HG03565 (cell line): ENCODE measurements at regions not wholly inside any gene's neighbourhood (a gene's known extent, or its start where the extent isn't known, plus 50 kb on each side); places are given as distances from the start of the nearest gene placed in this dataset.

Source experiments
- ATAC-seq: cut with Tn5 transposase; IDR thresholded peaks from one replicate; pipeline ENCODE4 v1.9.1; 2021; ENCODE audit warnings: mild to moderate bottlenecking, moderate library complexity; ENCODE audit not compliant: unreplicated experiment

- ATAC-seq = no peak
Observed at GRCh38 chr16:9446471-9447194, 355.2 kb downstream of the HAPSTR1 start.

GRCh38 chr16:9447195-9447551 is 355.7 kb downstream of the HAPSTR1 start:
- ATAC-seq = no peak

GRCh38 chr16:9447699-9448098 is 356.3 kb downstream of the HAPSTR1 start:
- no peak for ATAC-seq

GRCh38 chr16:9449597-9449996 is 358.2 kb downstream of the HAPSTR1 start:
- no peak for ATAC-seq

- no peak for ATAC-seq
Observed at GRCh38 chr16:9457215-9457614, 365.8 kb downstream of the HAPSTR1 start.

GRCh38 chr16:9458816-9459215 is 367.4 kb downstream of the HAPSTR1 start:
- ATAC-seq = no peak

- no peak for ATAC-seq
Observed at GRCh38 chr16:9462984-9463383, 371.5 kb downstream of the HAPSTR1 start.

- ATAC-seq = no peak
Observed at GRCh38 chr16:9463461-9463860, 372.0 kb downstream of the HAPSTR1 start.

GRCh38 chr16:9465161-9465560 is 373.7 kb downstream of the HAPSTR1 start:
- ATAC-seq = no peak

GRCh38 chr16:9469512-9469911 is 378.1 kb downstream of the HAPSTR1 start:
- no peak for ATAC-seq

- ATAC-seq = no peak
Observed at GRCh38 chr16:9476744-9477143, 385.3 kb downstream of the HAPSTR1 start.

- ATAC-seq = no peak
Observed at GRCh38 chr16:9479008-9479407, 387.6 kb downstream of the HAPSTR1 start.

GRCh38 chr16:9480503-9480902 is 389.1 kb downstream of the HAPSTR1 start:
- ATAC-seq = no peak

- ATAC-seq = no peak
Observed at GRCh38 chr16:9481747-9482730, 390.6 kb downstream of the HAPSTR1 start.

GRCh38 chr16:9484426-9484825 is 393.0 kb downstream of the HAPSTR1 start:
- no peak for ATAC-seq

- ATAC-seq = no peak
Observed at GRCh38 chr16:9484881-9485280, 393.4 kb downstream of the HAPSTR1 start.

GRCh38 chr16:9489835-9490467 is 398.5 kb downstream of the HAPSTR1 start:
- no peak for ATAC-seq

GRCh38 chr16:9495824-9496223 is 404.4 kb downstream of the HAPSTR1 start:
- no peak for ATAC-seq

- no peak for ATAC-seq
Observed at GRCh38 chr16:9497750-9498149, 406.3 kb downstream of the HAPSTR1 start.

- no peak for ATAC-seq
Observed at GRCh38 chr16:9499941-9500593, 408.6 kb downstream of the HAPSTR1 start.

GRCh38 chr16:9500872-9501271 is 409.4 kb downstream of the HAPSTR1 start:
- ATAC-seq = no peak
